ENCODE measurements at regions not wholly inside any gene's neighbourhood (a gene's known extent, or its start where the extent isn't known, plus 50 kb on each side); places are given as distances from the start of the nearest gene placed in this dataset.
A peak's percentile ranks its signal among the peaks of the same experiment; 100 is the strongest.
"Not testable (repeated sequence)": the region's sequence is repeated elsewhere in the genome, so short reads cannot be mapped to it uniquely, and the experiment has no call there.

DNA sequence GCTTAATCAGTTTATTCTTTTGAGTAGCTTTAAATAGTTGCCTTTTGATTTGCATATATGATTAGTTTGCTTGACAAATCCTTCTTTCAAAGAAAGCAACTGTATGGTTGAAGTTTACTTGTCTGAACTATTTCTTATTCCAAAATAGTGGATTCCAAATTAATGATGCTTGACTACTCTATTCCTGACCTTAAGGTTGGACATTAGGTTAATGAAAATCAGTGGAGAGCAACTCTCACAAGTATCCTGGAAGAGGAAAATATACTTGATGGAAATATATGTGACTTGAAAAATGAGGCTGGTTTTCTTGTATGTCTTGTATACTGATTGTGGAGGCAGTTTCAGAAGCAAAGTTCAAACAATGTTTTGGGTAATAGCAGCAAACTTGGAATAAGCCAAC is 369.2 kb upstream of the PODXL start:
- Histone ChIP-seq H3K27me3 (replicated peaks) (no peaks in the 10 kb centered on the region), H3K4me3 (ENCODE audit: low read depth, low read length) (no peak overlapping the region), H3K27ac (no peak overlapping the region), H3K36me3 (replicated peaks) (no peaks in the 10 kb centered on the region)
- in situ Hi-C loops (cut with HindIII; ENCODE audit: low pct_ligation_motif_present, low sequenced_read_pairs): no loop called here
- no peak for DNase-seq
- no peak for TF ChIP-seq CTCF (IDR thresholded peaks at IDR 0.05; ENCODE audit: low read depth, low read length, missing control alignments)

GRCh38 chr7:131924857-131925256 is 368.4 kb upstream of the PODXL start:
- Histone ChIP-seq H3K27me3 (replicated peaks) (no peaks in the 10 kb centered on the region), H3K4me3 (ENCODE audit: low read depth, low read length) (no peak overlapping the region), H3K36me3 (replicated peaks) (no peaks in the 10 kb centered on the region), H3K27ac (no peak overlapping the region)
- no peak for TF ChIP-seq CTCF (IDR thresholded peaks at IDR 0.05; ENCODE audit: low read depth, low read length, missing control alignments)
- DNase-seq: no peak
- in situ Hi-C loops (cut with HindIII; ENCODE audit: low pct_ligation_motif_present, low sequenced_read_pairs): no loop called here

- H3K4me3 ChIP-seq (ENCODE audit: low read depth, low read length); H3K27ac ChIP-seq; H3K27me3 ChIP-seq (replicated peaks); DNase-seq; in situ Hi-C loops (cut with HindIII; ENCODE audit: low pct_ligation_motif_present, low sequenced_read_pairs); H3K36me3 ChIP-seq (replicated peaks): not testable (repeated sequence)
Measured at GRCh38 chr7:131922948-131923347, 366.5 kb upstream of the PODXL start.

- TF ChIP-seq CTCF (IDR thresholded peaks at IDR 0.05; ENCODE audit: low read depth, low read length, missing control alignments): no peak
- no peak overlapping the region for H3K27ac ChIP-seq
- no peak overlapping the region for H3K4me3 ChIP-seq (ENCODE audit: low read depth, low read length)
- DNase-seq: peak; percentile 8
- in situ Hi-C loops (cut with HindIII; ENCODE audit: low pct_ligation_motif_present, low sequenced_read_pairs): no loop called here
- no peaks in the 10 kb centered on the region for H3K27me3 ChIP-seq (replicated peaks)
- no peaks in the 10 kb centered on the region for H3K36me3 ChIP-seq (replicated peaks)
Measured at GRCh38 chr7:131921016-131921415, 364.6 kb upstream of the PODXL start.

DNA sequence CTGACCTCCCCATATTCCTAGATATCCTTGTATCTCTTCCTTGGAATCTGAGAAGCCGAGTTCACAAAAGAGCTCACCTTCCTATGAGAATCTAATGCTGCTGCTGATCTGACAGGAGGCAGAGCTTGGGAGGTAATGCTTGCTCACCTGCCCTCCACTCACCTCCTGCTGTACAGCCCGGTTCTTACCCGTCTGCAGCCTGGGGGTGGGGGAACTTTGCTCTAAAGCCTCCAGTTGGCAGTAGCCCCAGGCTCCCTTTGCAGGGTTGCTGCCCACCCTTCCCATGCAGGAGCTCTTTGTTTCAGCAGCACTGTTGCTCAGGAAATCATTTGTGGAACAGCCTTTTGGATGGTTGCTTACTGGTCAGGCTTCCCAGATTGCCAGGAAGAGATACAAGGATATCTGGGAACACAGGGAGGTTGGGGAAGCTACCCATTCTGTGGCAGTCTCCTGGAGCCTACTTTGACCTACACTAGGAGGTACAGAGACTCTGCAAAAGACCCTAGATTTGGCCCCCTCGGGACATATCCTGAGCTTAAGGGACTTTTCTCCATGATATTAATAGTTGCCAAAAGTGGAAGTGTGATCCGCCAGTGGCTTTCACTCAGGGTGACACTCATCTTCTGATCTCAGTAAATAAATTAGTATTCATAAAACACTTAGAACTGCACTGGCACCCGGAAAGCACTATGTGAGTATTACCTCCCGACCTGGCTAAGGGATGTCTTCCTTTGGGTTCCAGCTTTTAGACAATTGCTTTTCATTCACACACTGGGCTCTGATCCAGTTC is 363.7 kb upstream of the PODXL start:
- no peak overlapping the region for H3K4me3 ChIP-seq (ENCODE audit: low read depth, low read length)
- no peaks in the 10 kb centered on the region for H3K36me3 ChIP-seq (replicated peaks)
- no peak for TF ChIP-seq CTCF (IDR thresholded peaks at IDR 0.05; ENCODE audit: low read depth, low read length, missing control alignments)
- no peaks in the 10 kb centered on the region for H3K27me3 ChIP-seq (replicated peaks)
- DNase-seq: no peak
- in situ Hi-C loops (cut with HindIII; ENCODE audit: low pct_ligation_motif_present, low sequenced_read_pairs): no loop called here
- no peak overlapping the region for H3K27ac ChIP-seq

GRCh38 chr7:131911112-131911511 is 354.7 kb upstream of the PODXL start:
- no peak for DNase-seq
- H3K27me3 ChIP-seq (replicated peaks): peaks cover 7% of the 10 kb centered on the region
- no peak overlapping the region for H3K27ac ChIP-seq
- in situ Hi-C loops (cut with HindIII; ENCODE audit: low pct_ligation_motif_present, low sequenced_read_pairs): no loop called here
- TF ChIP-seq CTCF (IDR thresholded peaks at IDR 0.05; ENCODE audit: low read depth, low read length, missing control alignments): no peak
- H3K4me3 ChIP-seq (ENCODE audit: low read depth, low read length): no peak overlapping the region
- no peaks in the 10 kb centered on the region for H3K36me3 ChIP-seq (replicated peaks)
